Ovary (tissue), 3 donors: ENCODE measurements at regions not wholly inside any gene's neighbourhood (a gene's known extent, or its start where the extent isn't known, plus 50 kb on each side); places are given as distances from the start of the nearest gene placed in this dataset.

Experiments used
- CTCF ChIP-seq, 3 donors: fragments of 450-650 bp in 2 of 3; fragments of 200-600 bp in 1 of 3; IDR thresholded peaks; one replicate each; pipeline versions ENCODE4 v1.5.1 to v1.8.0; 2016 to 2022; ENCODE audit warnings: antibody characterized with exemption in 3 of 3, mild to moderate bottlenecking in 1 of 3
- EP300 ChIP-seq: sonication (generic); formaldehyde crosslinking; IDR thresholded peaks from one replicate; pipeline ENCODE4 v1.6.1; 2017; ENCODE audit warnings: antibody characterized with exemption
- POLR2A ChIP-seq: fragments of 450-650 bp; IDR thresholded peaks from one replicate; pipeline ENCODE4 v1.6.1; 2017; ENCODE audit warnings: antibody characterized with exemption, mild to moderate bottlenecking, moderate library complexity
- donor health status: DM: no; HTN: no; CAD: no.

- TF ChIP-seq CTCF (IDR thresholded peaks at IDR 0.05) (no peak), POLR2A (no peak), EP300 (no peak)
Measured at GRCh38 chr15:78696436-78696835, 55.4 kb upstream of the CHRNB4 start.
